ENCODE measurements at regions not wholly inside any gene's neighbourhood (a gene's known extent, or its start where the extent isn't known, plus 50 kb on each side); places are given as distances from the start of the nearest gene placed in this dataset.
A peak's percentile ranks its signal among the peaks of the same experiment; 100 is the strongest.

- Histone ChIP-seq H3K27ac (no peak overlapping the region), H3K4me1 (peaks cover 9% of the 10 kb centered on the region), H3K27me3 (peaks cover 34% of the 10 kb centered on the region), H3K9me3 (no peaks in the 10 kb centered on the region), H3K4me3 (peak overlapping the region; percentile 24), H3K36me3 (peaks cover 4% of the 10 kb centered on the region)
- DNase-seq (ENCODE audit: low spot score in 2 of 2) = no peak
- TF ChIP-seq POLR2AphosphoS5 (IDR thresholded peaks at IDR 0.05) = no peak
- WGBS = 21% methylated on average over 30 of the region's 36 CpGs
Measured at GRCh38 chr17:6893382-6894205, 62.1 kb upstream of the TEKT1 start.

- no peak for DNase-seq (ENCODE audit: low spot score in 2 of 2)
- Histone ChIP-seq H3K27ac (no peak overlapping the region), H3K4me1 (peaks cover 9% of the 10 kb centered on the region), H3K27me3 (peaks cover 34% of the 10 kb centered on the region), H3K9me3 (no peaks in the 10 kb centered on the region), H3K4me3 (peak overlapping the region; percentile 24), H3K36me3 (peaks cover 5% of the 10 kb centered on the region)
- TF ChIP-seq EP300 (IDR thresholded peaks at IDR 0.05) (no peak), CTCF (IDR thresholded peaks at IDR 0.05) (peak; percentile 4 to 52), POLR2A (IDR thresholded peaks at IDR 0.05) (no peak)
- 14% methylated on average over 12 of the region's 18 CpGs for WGBS
Measured at GRCh38 chr17:6894206-6894528, 62.6 kb upstream of the TEKT1 start.

- no peak overlapping the region for H3K27ac ChIP-seq
- H3K4me1 ChIP-seq = no peaks in the 10 kb centered on the region
- no peak for TF ChIP-seq POLR2AphosphoS5 (IDR thresholded peaks at IDR 0.05)
- TF ChIP-seq CTCF (IDR thresholded peaks at IDR 0.05) = no peak
- H3K27me3 ChIP-seq = peaks cover 12% of the 10 kb centered on the region
- WGBS = 84% methylated on average over 3 of the region's 3 CpGs
- H3K9me3 ChIP-seq = no peaks in the 10 kb centered on the region
- no peak for DNase-seq (ENCODE audit: low spot score in 2 of 2)
- peaks cover 11% of the 10 kb centered on the region for H3K36me3 ChIP-seq
- no peak overlapping the region for H3K4me3 ChIP-seq
Measured at GRCh38 chr17:6901086-6901485, 69.6 kb upstream of the TEKT1 start.

- Histone ChIP-seq H3K36me3 (peaks cover 9% of the 10 kb centered on the region), H3K4me1 (no peaks in the 10 kb centered on the region), H3K27me3 (no peaks in the 10 kb centered on the region), H3K27ac (no peak overlapping the region), H3K4me3 (no peak overlapping the region), H3K9me3 (no peaks in the 10 kb centered on the region)
- 79% methylated on average over 7 of the region's 7 CpGs for WGBS
- TF ChIP-seq POLR2AphosphoS5 (IDR thresholded peaks at IDR 0.05) (no peak), CTCF (IDR thresholded peaks at IDR 0.05) (no peak), EP300 (IDR thresholded peaks at IDR 0.05) (no peak), POLR2A (IDR thresholded peaks at IDR 0.05) (no peak)
- DNase-seq (ENCODE audit: low spot score in 2 of 2) = no peak
Measured at GRCh38 chr17:6903326-6903900, 71.9 kb upstream of the TEKT1 start.

GRCh38 chr17:6908807-6909206 is 77.3 kb upstream of the TEKT1 start:
- WGBS = 92% methylated on average over 5 of the region's 5 CpGs
- Histone ChIP-seq H3K27ac (no peak overlapping the region), H3K9me3 (no peaks in the 10 kb centered on the region), H3K27me3 (no peaks in the 10 kb centered on the region), H3K4me3 (no peak overlapping the region), H3K36me3 (no peaks in the 10 kb centered on the region), H3K4me1 (peaks cover 4% of the 10 kb centered on the region)
- DNase-seq (ENCODE audit: low spot score in 2 of 2) = no peak
- TF ChIP-seq POLR2AphosphoS5 (IDR thresholded peaks at IDR 0.05) = no peak
- TF ChIP-seq EP300 (IDR thresholded peaks at IDR 0.05) = no peak
- TF ChIP-seq CTCF (IDR thresholded peaks at IDR 0.05) = no peak
- TF ChIP-seq POLR2A (IDR thresholded peaks at IDR 0.05) = no peak
